GM12892 (cell line): ENCODE measurements at regions not wholly inside any gene's neighbourhood (a gene's known extent, or its start where the extent isn't known, plus 50 kb on each side); places are given as distances from the start of the nearest gene placed in this dataset.

Experiments used
- POLR2A ChIP-seq: IDR thresholded peaks from 2 replicates; pipeline ENCODE4 v1.6.1; 2011; ENCODE audit warnings: low read depth, low read length, control low read depth
- TAF1 ChIP-seq: IDR thresholded peaks from 2 replicates; pipeline ENCODE4 v1.6.1; 2011; ENCODE audit warnings: low read depth, mild to moderate bottlenecking, control low read depth, low read length, borderline replicate concordance

DNA sequence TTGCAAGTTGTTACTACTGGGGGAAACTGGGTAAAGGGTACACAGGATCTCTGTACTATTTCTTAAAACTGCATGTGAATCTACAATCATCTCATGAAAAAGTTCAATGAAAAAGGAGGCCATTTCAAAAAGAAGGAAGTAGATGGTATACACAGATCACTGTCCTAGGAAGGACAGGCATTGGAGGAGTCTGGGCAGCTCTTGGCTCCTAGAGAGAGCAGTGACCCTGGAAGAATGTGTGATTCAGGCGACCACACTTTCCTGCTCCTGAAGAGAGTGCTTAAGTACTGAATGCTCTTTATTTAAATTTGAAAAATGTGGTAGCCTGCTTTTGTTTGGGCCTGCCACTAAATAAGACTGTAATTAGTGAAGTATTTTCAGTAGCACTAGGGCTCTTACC, 318.1 kb upstream of the CASK start:
- TF ChIP-seq TAF1 (no peak), POLR2A (no peak)
